OCI-LY3 (cell line): ENCODE measurements at regions not wholly inside any gene's neighbourhood (a gene's known extent, or its start where the extent isn't known, plus 50 kb on each side); places are given as distances from the start of the nearest gene placed in this dataset.

ENCODE experiments used
- EZH2phosphoT487 ChIP-seq: fragments of 200-600 bp; shearing (Covaris generic); IDR thresholded peaks from 2 replicates; pipeline ENCODE4 v1.6.1; 2018; ENCODE audit warnings: antibody characterized with exemption, mixed run types, low read depth
- TF ChIP-seq, protein P1 (sequence below): fragments of 200-600, 300-600 bp; sonication (generic); IDR thresholded peaks from 2 replicates; pipeline ENCODE4 v1.5.1; 2014; ENCODE audit warnings: antibody characterized with exemption, low read length, low read depth

GRCh38 chr14:84421621-84422020 lies 1108.3 kb upstream of the FLRT2 start:
- TF ChIP-seq, protein P1, sequence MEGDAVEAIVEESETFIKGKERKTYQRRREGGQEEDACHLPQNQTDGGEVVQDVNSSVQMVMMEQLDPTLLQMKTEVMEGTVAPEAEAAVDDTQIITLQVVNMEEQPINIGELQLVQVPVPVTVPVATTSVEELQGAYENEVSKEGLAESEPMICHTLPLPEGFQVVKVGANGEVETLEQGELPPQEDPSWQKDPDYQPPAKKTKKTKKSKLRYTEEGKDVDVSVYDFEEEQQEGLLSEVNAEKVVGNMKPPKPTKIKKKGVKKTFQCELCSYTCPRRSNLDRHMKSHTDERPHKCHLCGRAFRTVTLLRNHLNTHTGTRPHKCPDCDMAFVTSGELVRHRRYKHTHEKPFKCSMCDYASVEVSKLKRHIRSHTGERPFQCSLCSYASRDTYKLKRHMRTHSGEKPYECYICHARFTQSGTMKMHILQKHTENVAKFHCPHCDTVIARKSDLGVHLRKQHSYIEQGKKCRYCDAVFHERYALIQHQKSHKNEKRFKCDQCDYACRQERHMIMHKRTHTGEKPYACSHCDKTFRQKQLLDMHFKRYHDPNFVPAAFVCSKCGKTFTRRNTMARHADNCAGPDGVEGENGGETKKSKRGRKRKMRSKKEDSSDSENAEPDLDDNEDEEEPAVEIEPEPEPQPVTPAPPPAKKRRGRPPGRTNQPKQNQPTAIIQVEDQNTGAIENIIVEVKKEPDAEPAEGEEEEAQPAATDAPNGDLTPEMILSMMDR = no peak
- TF ChIP-seq EZH2phosphoT487 = no peak
